ENCODE measurements at regions not wholly inside any gene's neighbourhood (a gene's known extent, or its start where the extent isn't known, plus 50 kb on each side); places are given as distances from the start of the nearest gene placed in this dataset.

GRCh38 chr6:53728570-53729194, 63.1 kb upstream of the KLHL31 start:
- TF ChIP-seq CTCF (IDR thresholded peaks at IDR 0.05) (peak; percentile 66 to 75 (median 71)), POLR2A (IDR thresholded peaks at IDR 0.05) (no peak), EP300 (IDR thresholded peaks at IDR 0.05) (no peak)

Measured in ovary (tissue), 3 donors.